ENCODE measurements at regions not wholly inside any gene's neighbourhood (a gene's known extent, or its start where the extent isn't known, plus 50 kb on each side); places are given as distances from the start of the nearest gene placed in this dataset.

GRCh38 chr2:41353060-41353459 lies 694.8 kb upstream of the PKDCC start:
- Mint-ChIP-seq H3K4me1 (no peaks in the 10 kb centered on the region), H3K27ac (no peak overlapping the region), H3K4me3 (no peak overlapping the region), H3K27me3 (peaks cover 0 to 8% (median 0%) of the 10 kb centered on the region in 5 donors), H3K9me3 (peaks cover 0 to 3% (median 0%) of the 10 kb centered on the region in 11 donors), H3K36me3 (no peaks in the 10 kb centered on the region)
- no peaks in the 10 kb centered on the region for H3K9me3 ChIP-seq (ENCODE audit: control insufficient read depth in 2 of 3, low read length in 3 of 3)
- ATAC-seq, result no peak
- no peak for DNase-seq
- H3K27me3 ChIP-seq (ENCODE audit: control insufficient read depth in 2 of 2, insufficient read depth in 2 of 2, low read length in 2 of 2), result no peaks in the 10 kb centered on the region
- no peak overlapping the region for H3K4me3 ChIP-seq (ENCODE audit: low read length)
- H3K36me3 ChIP-seq (ENCODE audit: control insufficient read depth in 2 of 3, insufficient read depth in 3 of 3, low read length in 3 of 3), result no peaks in the 10 kb centered on the region
- ChIA-PET POLR2A (no interaction called here), CTCF (no interaction called here)
- H3K27ac ChIP-seq (ENCODE audit: low read depth, low read length), result no peak overlapping the region
- H3K4me1 ChIP-seq (ENCODE audit: control insufficient read depth in 2 of 2, insufficient read depth in 2 of 2, low read length in 2 of 2), result no peaks in the 10 kb centered on the region
- intact Hi-C loops (cut with micrococcal nuclease), result no loop called here

- DNase-seq (no peak), ATAC-seq (no peak)
- peaks cover 0 to 8% (median 0%) of the 10 kb centered on the region in 5 donors for H3K27me3 Mint-ChIP-seq
- no peak overlapping the region for H3K27ac Mint-ChIP-seq
- CTCF ChIA-PET, result no interaction called here
- H3K4me1 Mint-ChIP-seq, result no peaks in the 10 kb centered on the region
- H3K4me3 ChIP-seq (ENCODE audit: low read length), result no peak overlapping the region
- no peak overlapping the region for H3K27ac ChIP-seq (ENCODE audit: low read depth, low read length)
- no peaks in the 10 kb centered on the region for H3K36me3 ChIP-seq (ENCODE audit: control insufficient read depth in 2 of 3, insufficient read depth in 3 of 3, low read length in 3 of 3)
- H3K9me3 Mint-ChIP-seq, result peaks cover 0 to 8% (median under 1%) of the 10 kb centered on the region in 11 donors
- no peaks in the 10 kb centered on the region for H3K36me3 Mint-ChIP-seq
- POLR2A ChIA-PET, result no interaction called here
- H3K4me3 Mint-ChIP-seq, result no peak overlapping the region
- intact Hi-C loops (cut with micrococcal nuclease), result no loop called here
- H3K4me1 ChIP-seq (ENCODE audit: control insufficient read depth in 2 of 2, insufficient read depth in 2 of 2, low read length in 2 of 2), result no peaks in the 10 kb centered on the region
- no peaks in the 10 kb centered on the region for H3K27me3 ChIP-seq (ENCODE audit: control insufficient read depth in 2 of 2, insufficient read depth in 2 of 2, low read length in 2 of 2)
- H3K9me3 ChIP-seq (ENCODE audit: control insufficient read depth in 2 of 3, low read length in 3 of 3), result no peaks in the 10 kb centered on the region
These were observed 692.0 kb upstream of the PKDCC start for GRCh38 chr2:41355794-41356193.

- no peaks in the 10 kb centered on the region for H3K4me1 ChIP-seq (ENCODE audit: control insufficient read depth in 2 of 2, insufficient read depth in 2 of 2, low read length in 2 of 2)
- H3K9me3 Mint-ChIP-seq, result peaks cover 0 to 35% (median 12%) of the 10 kb centered on the region in 11 donors
- H3K4me1 Mint-ChIP-seq, result peaks cover 0 to 1% (median 0%) of the 10 kb centered on the region in 7 donors
- intact Hi-C loops (cut with micrococcal nuclease), result no loop called here
- peaks cover 0 to 6% (median 0%) of the 10 kb centered on the region in 5 donors for H3K36me3 Mint-ChIP-seq
- no peak overlapping the region for H3K4me3 ChIP-seq (ENCODE audit: low read length)
- H3K27me3 ChIP-seq (ENCODE audit: control insufficient read depth in 2 of 2, insufficient read depth in 2 of 2, low read length in 2 of 2), result no peaks in the 10 kb centered on the region
- CTCF ChIA-PET, result no interaction called here
- no peak overlapping the region for H3K4me3 Mint-ChIP-seq
- ATAC-seq, result no peak
- peaks cover 0 to 4% (median 0%) of the 10 kb centered on the region in 5 donors for H3K27me3 Mint-ChIP-seq
- DNase-seq, result no peak
- POLR2A ChIA-PET, result no interaction called here
- no peaks in the 10 kb centered on the region for H3K36me3 ChIP-seq (ENCODE audit: control insufficient read depth in 2 of 3, insufficient read depth in 3 of 3, low read length in 3 of 3)
- peaks cover 0 to 7% (median 0%) of the 10 kb centered on the region in 3 experiments for H3K9me3 ChIP-seq (ENCODE audit: control insufficient read depth in 2 of 3, low read length in 3 of 3)
- H3K27ac ChIP-seq (ENCODE audit: low read depth, low read length), result no peak overlapping the region
- no peak overlapping the region for H3K27ac Mint-ChIP-seq
These were observed 683.0 kb upstream of the PKDCC start for GRCh38 chr2:41364842-41365241.

GRCh38 chr2:41375901-41376300 lies 671.9 kb upstream of the PKDCC start:
- no peak overlapping the region for H3K4me3 ChIP-seq (ENCODE audit: low read length)
- ChIA-PET POLR2A (no interaction called here), CTCF (no interaction called here)
- Mint-ChIP-seq H3K4me1 (no peaks in the 10 kb centered on the region), H3K27me3 (no peaks in the 10 kb centered on the region), H3K36me3 (no peaks in the 10 kb centered on the region), H3K4me3 (no peak overlapping the region), H3K27ac (no peak overlapping the region), H3K9me3 (peaks cover 0 to 8% (median 2%) of the 10 kb centered on the region in 11 donors)
- DNase-seq (no peak), ATAC-seq (no peak)
- intact Hi-C loops (cut with micrococcal nuclease), result no loop called here
- no peaks in the 10 kb centered on the region for H3K9me3 ChIP-seq (ENCODE audit: control insufficient read depth in 2 of 3, low read length in 3 of 3)
- no peaks in the 10 kb centered on the region for H3K36me3 ChIP-seq (ENCODE audit: control insufficient read depth in 2 of 3, insufficient read depth in 3 of 3, low read length in 3 of 3)
- H3K27ac ChIP-seq (ENCODE audit: low read depth, low read length), result no peak overlapping the region
- no peaks in the 10 kb centered on the region for H3K4me1 ChIP-seq (ENCODE audit: control insufficient read depth in 2 of 2, insufficient read depth in 2 of 2, low read length in 2 of 2)
- H3K27me3 ChIP-seq (ENCODE audit: control insufficient read depth in 2 of 2, insufficient read depth in 2 of 2, low read length in 2 of 2), result no peaks in the 10 kb centered on the region

- H3K9me3 ChIP-seq (ENCODE audit: control insufficient read depth in 2 of 3, low read length in 3 of 3), result no peaks in the 10 kb centered on the region
- intact Hi-C loops (cut with micrococcal nuclease), result no loop called here
- no peaks in the 10 kb centered on the region for H3K36me3 ChIP-seq (ENCODE audit: control insufficient read depth in 2 of 3, insufficient read depth in 3 of 3, low read length in 3 of 3)
- no peaks in the 10 kb centered on the region for H3K27me3 ChIP-seq (ENCODE audit: control insufficient read depth in 2 of 2, insufficient read depth in 2 of 2, low read length in 2 of 2)
- H3K36me3 Mint-ChIP-seq, result no peaks in the 10 kb centered on the region
- H3K4me3 ChIP-seq (ENCODE audit: low read length), result no peak overlapping the region
- H3K27ac ChIP-seq (ENCODE audit: low read depth, low read length), result no peak overlapping the region
- ATAC-seq, result no peak
- peaks cover 0 to 3% (median 0%) of the 10 kb centered on the region in 11 donors for H3K9me3 Mint-ChIP-seq
- ChIA-PET POLR2A (no interaction called here), CTCF (no interaction called here)
- DNase-seq, result no peak
- H3K4me3 Mint-ChIP-seq, result no peak overlapping the region
- no peaks in the 10 kb centered on the region for H3K4me1 ChIP-seq (ENCODE audit: control insufficient read depth in 2 of 2, insufficient read depth in 2 of 2, low read length in 2 of 2)
- H3K27ac Mint-ChIP-seq, result no peak overlapping the region
- no peaks in the 10 kb centered on the region for H3K27me3 Mint-ChIP-seq
- no peaks in the 10 kb centered on the region for H3K4me1 Mint-ChIP-seq
These were observed 670.0 kb upstream of the PKDCC start for GRCh38 chr2:41377837-41378236.

- Mint-ChIP-seq H3K36me3 (no peaks in the 10 kb centered on the region), H3K4me1 (no peaks in the 10 kb centered on the region), H3K27me3 (no peaks in the 10 kb centered on the region), H3K4me3 (no peak overlapping the region), H3K27ac (no peak overlapping the region), H3K9me3 (peaks cover 0 to 3% (median 0%) of the 10 kb centered on the region in 11 donors)
- Histone ChIP-seq H3K27ac (ENCODE audit: low read depth, low read length) (no peak overlapping the region), H3K4me1 (ENCODE audit: control insufficient read depth in 2 of 2, insufficient read depth in 2 of 2, low read length in 2 of 2) (no peaks in the 10 kb centered on the region), H3K4me3 (ENCODE audit: low read length) (no peak overlapping the region), H3K9me3 (ENCODE audit: control insufficient read depth in 2 of 3, low read length in 3 of 3) (no peaks in the 10 kb centered on the region), H3K27me3 (ENCODE audit: control insufficient read depth in 2 of 2, insufficient read depth in 2 of 2, low read length in 2 of 2) (no peaks in the 10 kb centered on the region), H3K36me3 (ENCODE audit: control insufficient read depth in 2 of 3, insufficient read depth in 3 of 3, low read length in 3 of 3) (no peaks in the 10 kb centered on the region)
- ChIA-PET CTCF (no interaction called here), POLR2A (no interaction called here)
- ATAC-seq (no peak), DNase-seq (no peak)
- intact Hi-C loops (cut with micrococcal nuclease), result no loop called here
These were observed 669.4 kb upstream of the PKDCC start for GRCh38 chr2:41378420-41378819.

- intact Hi-C loops (cut with micrococcal nuclease), result no loop called here
- no peaks in the 10 kb centered on the region for H3K9me3 ChIP-seq (ENCODE audit: control insufficient read depth in 2 of 3, low read length in 3 of 3)
These were observed 668.2 kb upstream of the PKDCC start for GRCh38 chr2:41379496-41380221.

More at GRCh38 chr2:41379496-41380221, 668.2 kb upstream of the PKDCC start:
- no peaks in the 10 kb centered on the region for H3K4me1 Mint-ChIP-seq
- CTCF ChIA-PET, result no interaction called here
- Histone ChIP-seq H3K4me3 (ENCODE audit: low read length) (no peak overlapping the region), H3K27ac (ENCODE audit: low read depth, low read length) (no peak overlapping the region), H3K36me3 (ENCODE audit: control insufficient read depth in 2 of 3, insufficient read depth in 3 of 3, low read length in 3 of 3) (no peaks in the 10 kb centered on the region), H3K4me1 (ENCODE audit: control insufficient read depth in 2 of 2, insufficient read depth in 2 of 2, low read length in 2 of 2) (no peaks in the 10 kb centered on the region), H3K27me3 (ENCODE audit: control insufficient read depth in 2 of 2, insufficient read depth in 2 of 2, low read length in 2 of 2) (no peaks in the 10 kb centered on the region)
- H3K4me3 Mint-ChIP-seq, result no peak overlapping the region
- POLR2A ChIA-PET, result no interaction called here
- H3K27ac Mint-ChIP-seq, result no peak overlapping the region
- no peaks in the 10 kb centered on the region for H3K27me3 Mint-ChIP-seq
- ATAC-seq (no peak), DNase-seq (no peak)
- no peaks in the 10 kb centered on the region for H3K36me3 Mint-ChIP-seq
- H3K9me3 Mint-ChIP-seq, result peaks cover 0 to 3% (median 0%) of the 10 kb centered on the region in 11 donors
